ENCODE measurements at regions not wholly inside any gene's neighbourhood (a gene's known extent, or its start where the extent isn't known, plus 50 kb on each side); places are given as distances from the start of the nearest gene placed in this dataset.

- TF ChIP-seq EZH2phosphoT487 (IDR thresholded peaks at IDR 0.05; ENCODE audit: borderline replicate concordance, low read length) (no peak), CTCF (IDR thresholded peaks at IDR 0.05; ENCODE audit: low read depth, low read length, poor library complexity, severe bottlenecking) (no peak)
- Histone ChIP-seq H3K4me1 (ENCODE audit: control insufficient read depth, low read length) (peaks cover 53% of the 10 kb centered on the region), H3K36me3 (ENCODE audit: control insufficient read depth, low read length) (peaks cover 20% of the 10 kb centered on the region), H3F3A (ENCODE audit: control insufficient read depth, insufficient read depth) (peaks cover 9% of the 10 kb centered on the region), H3K4me2 (ENCODE audit: low read length) (no peak overlapping the region), H3K4me3 (ENCODE audit: low read length) (no peak overlapping the region), H3K9me2 (replicated peaks; ENCODE audit: control insufficient read depth, low read length) (no peaks in the 10 kb centered on the region), H3K79me2 (ENCODE audit: control insufficient read depth, low read length) (no peaks in the 10 kb centered on the region), H3K27me3 (ENCODE audit: control insufficient read depth, low read length) (no peaks in the 10 kb centered on the region), H3K9me3 (ENCODE audit: control insufficient read depth, insufficient read depth, low read length) (peaks cover 28% of the 10 kb centered on the region), H3K27ac (ENCODE audit: low read depth, low read length) (no peak overlapping the region), H4K20me1 (ENCODE audit: control insufficient read depth, insufficient read depth, low read depth, low read length) (no peaks in the 10 kb centered on the region)
Observed at GRCh38 chr12:14275111-14275510, 90.4 kb upstream of the ATF7IP start.

GRCh38 chr12:14275886-14276285, 89.6 kb upstream of the ATF7IP start:
- H3K27me3 ChIP-seq (ENCODE audit: control insufficient read depth, low read length), result no peaks in the 10 kb centered on the region
- H3K9me3 ChIP-seq (ENCODE audit: control insufficient read depth, insufficient read depth, low read length), result peaks cover 28% of the 10 kb centered on the region
- no peaks in the 10 kb centered on the region for H4K20me1 ChIP-seq (ENCODE audit: control insufficient read depth, insufficient read depth, low read depth, low read length)
- no peak overlapping the region for H3K4me3 ChIP-seq (ENCODE audit: low read length)
- peaks cover 20% of the 10 kb centered on the region for H3K36me3 ChIP-seq (ENCODE audit: control insufficient read depth, low read length)
- no peak overlapping the region for H3K4me2 ChIP-seq (ENCODE audit: low read length)
- H3K9me2 ChIP-seq (replicated peaks; ENCODE audit: control insufficient read depth, low read length), result no peaks in the 10 kb centered on the region
- H3K27ac ChIP-seq (ENCODE audit: low read depth, low read length), result no peak overlapping the region
- TF ChIP-seq CTCF (IDR thresholded peaks at IDR 0.05; ENCODE audit: low read depth, low read length, poor library complexity, severe bottlenecking) (no peak), EZH2phosphoT487 (IDR thresholded peaks at IDR 0.05; ENCODE audit: borderline replicate concordance, low read length) (no peak)
- H3K4me1 ChIP-seq (ENCODE audit: control insufficient read depth, low read length), result peaks cover 59% of the 10 kb centered on the region
- peaks cover 10% of the 10 kb centered on the region for H3F3A ChIP-seq (ENCODE audit: control insufficient read depth, insufficient read depth)
- H3K79me2 ChIP-seq (ENCODE audit: control insufficient read depth, low read length), result no peaks in the 10 kb centered on the region

GRCh38 chr12:14278294-14278953, 87.1 kb upstream of the ATF7IP start:
- peaks cover 24% of the 10 kb centered on the region for H3K36me3 ChIP-seq (ENCODE audit: control insufficient read depth, low read length)
- no peaks in the 10 kb centered on the region for H3K79me2 ChIP-seq (ENCODE audit: control insufficient read depth, low read length)
- H3K4me3 ChIP-seq (ENCODE audit: low read length), result peak overlapping the region; percentile 37
- H3K9me2 ChIP-seq (replicated peaks; ENCODE audit: control insufficient read depth, low read length), result no peaks in the 10 kb centered on the region
- H4K20me1 ChIP-seq (ENCODE audit: control insufficient read depth, insufficient read depth, low read depth, low read length), result no peaks in the 10 kb centered on the region
- H3K4me1 ChIP-seq (ENCODE audit: control insufficient read depth, low read length), result peaks cover 65% of the 10 kb centered on the region
- peaks cover 11% of the 10 kb centered on the region for H3F3A ChIP-seq (ENCODE audit: control insufficient read depth, insufficient read depth)
- TF ChIP-seq EZH2phosphoT487 (IDR thresholded peaks at IDR 0.05; ENCODE audit: borderline replicate concordance, low read length) (no peak), CTCF (IDR thresholded peaks at IDR 0.05; ENCODE audit: low read depth, low read length, poor library complexity, severe bottlenecking) (no peak)
- H3K27me3 ChIP-seq (ENCODE audit: control insufficient read depth, low read length), result no peaks in the 10 kb centered on the region
- H3K4me2 ChIP-seq (ENCODE audit: low read length), result peak overlapping the region; percentile 54
- peaks cover 29% of the 10 kb centered on the region for H3K9me3 ChIP-seq (ENCODE audit: control insufficient read depth, insufficient read depth, low read length)
- H3K27ac ChIP-seq (ENCODE audit: low read depth, low read length), result peak overlapping the region; percentile 86

Measured in DOHH2 (cell line).